Fibroblast of skin of scalp (primary cell): ENCODE measurements at regions not wholly inside any gene's neighbourhood (a gene's known extent, or its start where the extent isn't known, plus 50 kb on each side); places are given as distances from the start of the nearest gene placed in this dataset.
"Not testable (repeated sequence)": the region's sequence is repeated elsewhere in the genome, so short reads cannot be mapped to it uniquely, and the experiment has no call there.

Experiments used
- DNase-seq: peaks from one replicate; pipeline ENCODE4 v3.0.0-alpha.2; 2013

DNA sequence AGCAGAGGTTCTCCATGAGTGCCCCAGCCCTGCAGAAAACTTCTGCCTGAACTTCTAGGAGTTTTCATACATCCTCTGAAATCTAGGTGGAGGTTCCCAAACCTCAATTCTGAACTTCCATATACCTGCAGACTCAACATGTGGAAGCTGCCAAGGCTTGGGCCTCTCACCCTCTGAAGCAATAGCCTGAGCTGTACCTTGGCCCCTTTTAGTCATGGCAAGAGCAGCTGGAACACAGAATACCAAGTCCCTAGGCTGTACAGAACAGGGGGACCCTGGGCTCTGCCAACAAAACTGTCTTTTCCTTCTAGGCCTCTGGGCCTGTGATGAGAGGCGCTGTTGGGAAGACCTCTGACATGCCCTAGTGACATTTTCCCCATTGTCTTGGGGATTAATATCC, 494.3 kb upstream of the FOXG1 start:
- DNase-seq, result no peak

DNA sequence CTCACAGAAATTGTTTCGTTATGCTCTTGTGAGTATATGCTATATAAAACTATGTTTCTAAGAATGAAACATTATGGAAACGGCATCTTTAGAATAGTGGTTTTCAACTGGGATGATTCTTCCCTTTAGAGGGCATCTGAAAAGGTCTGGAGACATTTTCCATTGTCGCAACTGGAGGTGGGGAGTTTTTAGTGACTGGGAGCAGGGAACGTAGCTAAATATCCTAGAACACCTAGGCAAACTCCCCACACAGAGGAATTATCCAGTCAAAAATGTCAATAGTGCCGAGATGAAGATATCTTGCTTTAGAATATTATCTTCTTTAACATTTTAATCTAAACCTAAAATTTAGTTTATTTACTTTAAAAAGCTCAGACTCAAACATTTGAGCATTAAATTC, 486.1 kb upstream of the FOXG1 start:
- DNase-seq, result no peak

DNA sequence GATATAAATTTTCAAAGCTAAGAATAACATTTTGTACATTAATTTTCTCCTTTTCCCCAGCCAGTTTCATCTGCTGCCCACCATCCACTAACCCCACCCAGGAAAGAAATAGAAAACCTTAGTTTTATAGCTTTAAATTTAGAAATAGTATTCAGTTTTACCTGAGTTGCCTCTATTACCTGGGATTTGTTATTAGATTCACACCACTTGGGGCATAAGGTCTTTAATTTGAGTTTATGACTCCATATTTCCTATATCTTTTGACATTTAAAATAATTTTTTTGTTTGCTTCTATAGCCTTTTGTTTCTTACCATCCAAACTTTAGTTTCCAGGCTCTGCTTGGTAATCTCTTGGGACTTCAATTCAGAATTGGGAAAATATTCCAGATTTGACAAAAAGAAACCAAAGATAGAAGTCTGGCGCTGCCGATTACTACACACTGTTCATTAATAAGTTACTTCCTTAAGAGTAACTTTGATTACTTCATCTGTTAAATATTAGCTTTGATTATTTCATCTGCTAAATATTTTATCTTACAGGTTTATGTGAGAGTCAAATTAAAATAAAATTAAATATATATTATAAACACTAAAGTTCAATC, 485.5 kb upstream of the FOXG1 start:
- DNase-seq, result no peak

DNA sequence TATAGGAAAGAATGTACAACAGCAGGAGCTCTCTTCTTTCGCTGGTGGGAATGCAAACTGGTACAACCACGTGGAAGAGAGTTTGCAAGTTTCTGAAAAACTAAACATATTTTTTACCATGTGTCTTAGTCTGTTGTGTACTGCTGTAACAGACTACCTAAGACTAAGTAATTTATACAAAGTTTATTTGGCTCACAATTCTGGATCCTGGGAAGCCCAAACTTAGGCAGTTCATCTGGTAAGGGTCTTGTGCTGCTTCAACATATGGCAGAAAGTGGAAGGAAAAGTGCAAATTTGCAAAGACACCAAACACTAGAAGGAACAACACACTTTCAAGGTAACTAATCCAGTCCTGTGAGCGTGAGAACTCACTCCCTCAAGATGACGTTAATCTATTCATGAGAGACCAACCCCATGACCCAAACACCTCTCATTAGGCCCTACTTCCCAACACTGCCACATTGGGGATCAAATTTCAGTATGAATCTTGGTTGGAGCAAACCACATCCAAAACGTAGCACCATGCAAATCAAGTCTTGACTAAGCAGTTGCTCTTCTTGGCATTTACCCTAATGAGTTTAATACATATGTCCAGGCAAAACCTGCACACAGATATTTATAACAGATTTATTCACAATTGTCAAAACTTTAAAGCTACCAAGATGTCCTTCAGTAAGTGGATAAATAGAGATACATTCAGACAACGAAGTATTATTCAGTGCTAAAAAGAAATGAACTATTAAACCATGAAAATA, 481.9 kb upstream of the FOXG1 start:
- DNase-seq, result no peak

DNA sequence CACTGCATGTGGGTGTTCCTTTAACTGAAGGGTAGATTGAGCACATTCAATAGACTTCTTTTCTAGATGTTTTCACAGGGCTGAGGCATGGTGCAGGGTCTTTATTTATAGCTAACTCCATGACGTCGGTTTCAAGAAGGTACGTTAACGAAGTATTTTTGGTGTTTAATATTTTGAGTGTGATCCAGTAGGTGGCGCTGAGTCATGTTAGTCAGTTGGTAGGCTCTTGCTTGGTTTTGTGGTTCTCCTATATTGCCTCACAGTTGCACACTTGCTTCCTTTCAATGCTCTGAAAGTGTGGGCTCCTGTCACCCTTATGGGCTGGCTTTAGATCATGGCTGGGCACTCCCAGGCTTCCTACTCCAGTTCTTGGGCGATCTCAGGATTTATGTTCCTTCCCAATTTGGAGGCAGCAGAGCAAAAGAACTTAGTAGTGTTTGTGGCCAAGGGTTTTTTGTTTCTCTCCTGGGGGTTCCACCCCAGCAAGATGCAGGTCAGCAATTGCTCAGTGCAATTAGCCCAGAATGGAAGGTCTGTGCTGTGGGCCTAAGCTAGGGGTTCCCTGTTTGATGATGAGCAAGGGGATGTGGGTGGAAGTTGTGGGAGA, 471.6 kb upstream of the FOXG1 start:
- DNase-seq, result peak; percentile 46

DNA sequence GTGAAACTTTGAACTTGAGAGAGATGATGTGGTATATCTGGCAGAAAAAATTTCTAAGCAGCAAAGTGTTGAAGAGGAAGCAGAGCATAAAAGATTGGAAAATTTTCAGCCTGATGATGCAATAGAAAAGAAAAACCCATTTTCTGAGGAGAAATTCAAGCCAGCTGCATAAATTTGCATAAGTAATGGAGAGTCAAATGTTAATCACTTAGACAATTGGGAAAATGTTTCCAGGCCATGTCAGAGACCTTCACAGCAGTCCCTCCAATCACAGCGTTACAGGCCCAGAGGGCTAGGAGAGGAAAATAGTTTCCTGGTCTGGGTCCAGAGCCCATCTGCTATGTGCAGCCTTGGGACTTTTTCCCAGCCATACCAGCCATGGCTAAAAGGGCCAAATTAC, 469.0 kb upstream of the FOXG1 start:
- DNase-seq, result no peak

DNA sequence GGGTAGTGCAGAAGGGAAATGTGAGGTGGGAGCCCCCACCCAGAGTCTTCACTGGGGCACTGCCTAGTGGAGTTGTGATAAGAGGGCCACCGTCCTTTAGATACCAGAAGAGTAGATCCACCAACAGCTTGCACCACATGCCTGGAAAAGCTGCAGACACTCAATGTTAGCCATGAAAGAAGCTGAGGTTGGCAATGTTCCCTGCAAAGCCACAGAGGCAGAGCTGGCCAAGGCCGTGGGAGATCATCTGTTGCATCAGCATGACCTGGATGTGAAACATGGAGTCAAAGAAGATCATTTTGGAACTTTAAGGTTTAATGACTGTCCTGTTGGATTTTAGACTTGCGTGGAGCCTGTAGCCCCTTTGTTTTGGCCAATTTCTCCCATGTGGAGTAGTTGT, 468.4 kb upstream of the FOXG1 start:
- peak; percentile 17 for DNase-seq

DNA sequence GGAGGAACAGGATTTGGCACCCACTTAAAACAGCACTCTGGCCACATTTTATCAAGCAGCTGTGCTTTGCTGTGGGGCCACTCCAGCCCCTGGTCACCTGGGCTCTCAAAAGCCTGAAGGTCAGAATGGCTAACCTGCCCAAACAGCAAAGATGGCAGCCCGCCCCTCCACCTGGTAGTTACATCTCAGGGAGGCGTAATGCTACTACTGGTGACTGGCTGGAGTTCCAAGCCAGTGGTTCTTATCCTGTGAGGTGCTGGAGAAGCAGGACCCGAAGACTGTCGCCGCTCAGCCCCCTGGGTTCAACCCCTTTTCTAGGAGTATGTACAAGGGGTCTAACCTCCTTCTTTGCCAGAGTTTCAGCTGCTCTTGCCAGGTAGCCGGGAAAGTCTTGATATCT, 467.4 kb upstream of the FOXG1 start:
- DNase-seq, result no peak

DNA sequence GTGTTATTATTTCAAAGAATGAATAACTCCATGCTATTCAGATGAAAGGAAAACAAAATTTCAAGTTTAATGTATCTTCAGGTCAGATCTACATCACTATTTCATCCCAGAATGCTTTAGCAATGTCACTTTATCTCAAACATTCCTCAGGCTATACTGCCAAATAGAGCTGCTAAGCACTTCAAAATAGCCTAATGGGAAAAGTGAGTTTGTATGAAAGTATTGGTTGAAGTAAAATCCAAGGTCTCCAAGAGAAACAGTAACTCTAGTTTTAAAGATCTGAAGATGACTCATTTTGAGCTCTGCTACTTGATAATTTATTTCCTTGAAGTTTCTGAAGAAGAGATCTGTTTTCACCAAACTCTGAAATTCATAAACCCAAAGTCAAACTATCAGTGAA, 466.2 kb upstream of the FOXG1 start:
- DNase-seq, result no peak

DNA sequence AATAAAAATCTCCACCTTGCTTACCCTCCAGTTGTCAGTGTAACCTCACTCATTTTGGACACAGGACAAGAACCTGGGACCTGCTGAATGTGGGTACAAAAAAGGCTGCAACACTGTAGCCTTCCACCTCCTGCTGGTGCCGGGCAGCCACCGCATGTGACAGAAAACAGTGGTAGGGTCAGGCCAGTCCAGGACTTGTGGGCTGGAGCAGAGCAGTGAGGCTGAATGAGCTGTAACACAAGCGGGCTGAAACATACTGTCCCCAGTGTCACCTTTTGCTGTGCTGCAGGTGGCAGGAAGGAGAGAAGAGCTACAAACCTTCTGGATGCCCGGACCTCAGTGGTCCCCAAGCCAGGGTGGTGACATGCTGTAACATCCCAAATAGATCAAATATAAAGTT, 465.4 kb upstream of the FOXG1 start:
- DNase-seq, result no peak

DNA sequence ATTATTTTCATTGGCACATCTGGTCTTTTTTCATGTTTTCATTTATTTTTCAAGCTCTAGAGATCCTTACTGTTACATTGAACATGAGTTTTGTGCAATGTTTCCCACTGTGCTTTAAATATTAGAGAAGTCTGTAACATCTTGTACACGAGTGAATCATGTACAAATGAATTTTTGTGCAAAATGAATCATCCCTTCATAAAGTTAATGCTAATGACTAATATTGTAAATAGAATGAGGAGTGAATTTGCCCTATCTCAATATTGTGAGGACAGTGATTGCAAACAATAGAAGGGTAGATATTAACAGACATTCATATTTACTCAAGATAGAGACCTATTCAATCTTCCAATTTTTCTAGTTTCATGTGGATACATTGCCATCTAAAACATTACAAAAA, 463.3 kb upstream of the FOXG1 start:
- DNase-seq, result peak; percentile 17

DNA sequence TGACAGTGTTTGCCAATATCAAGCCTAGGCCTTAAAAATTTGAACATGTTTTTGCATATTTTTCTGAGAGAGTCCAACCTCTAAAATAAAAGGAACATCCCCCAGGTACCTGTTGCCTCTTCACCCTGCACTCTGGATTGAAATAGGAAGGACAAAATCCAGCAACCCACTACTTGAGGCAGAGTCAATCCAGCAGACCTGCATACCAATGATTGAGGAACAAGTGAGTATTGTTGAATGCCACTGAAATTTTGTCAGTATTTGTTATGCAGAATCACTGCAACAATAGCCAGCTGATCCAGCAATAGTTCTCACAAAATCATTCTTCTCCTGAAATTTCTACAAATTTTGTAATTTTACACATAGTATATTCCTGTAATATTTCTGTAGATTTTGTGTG, 460.6 kb upstream of the FOXG1 start:
- no peak for DNase-seq

DNA sequence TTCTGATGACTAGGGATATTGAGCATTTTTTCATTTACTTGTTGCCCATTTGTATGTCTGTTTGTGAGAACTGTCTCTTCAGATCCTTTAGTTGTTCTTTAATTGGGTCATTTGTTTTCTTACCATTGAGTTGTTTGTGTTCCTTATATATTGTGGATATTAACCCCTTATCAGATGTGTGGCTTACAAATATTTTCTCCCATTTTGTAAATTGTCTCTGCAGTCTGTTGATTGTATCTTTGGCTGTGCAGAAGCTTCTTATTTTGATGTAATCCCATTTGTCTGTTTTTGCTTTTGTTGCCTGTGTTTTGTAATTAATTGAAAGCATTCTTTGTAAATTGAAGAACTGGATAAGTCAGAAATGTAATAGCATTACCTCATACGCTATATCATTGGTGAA, 459.1 kb upstream of the FOXG1 start:
- DNase-seq, result no peak

DNA sequence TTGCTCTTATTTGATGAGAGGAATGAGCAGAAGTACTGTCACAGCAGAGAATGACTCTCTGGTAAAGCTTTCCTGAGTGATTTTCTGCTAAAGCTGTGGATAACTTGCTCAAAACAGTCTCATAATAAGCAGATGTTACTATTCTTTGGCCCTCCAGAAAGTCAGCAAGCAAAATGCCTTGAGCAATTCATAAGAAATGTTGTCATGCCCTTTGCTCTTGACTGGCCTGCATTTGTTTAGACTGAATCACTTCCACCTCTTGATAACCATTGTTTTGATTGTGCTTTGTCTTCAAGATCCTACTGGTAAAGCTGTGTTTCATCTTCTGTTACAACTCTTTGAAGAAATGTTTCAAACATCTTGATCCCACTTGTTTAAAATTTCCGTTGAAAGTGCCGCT, 457.9 kb upstream of the FOXG1 start:
- DNase-seq, result peak; percentile 66

DNA sequence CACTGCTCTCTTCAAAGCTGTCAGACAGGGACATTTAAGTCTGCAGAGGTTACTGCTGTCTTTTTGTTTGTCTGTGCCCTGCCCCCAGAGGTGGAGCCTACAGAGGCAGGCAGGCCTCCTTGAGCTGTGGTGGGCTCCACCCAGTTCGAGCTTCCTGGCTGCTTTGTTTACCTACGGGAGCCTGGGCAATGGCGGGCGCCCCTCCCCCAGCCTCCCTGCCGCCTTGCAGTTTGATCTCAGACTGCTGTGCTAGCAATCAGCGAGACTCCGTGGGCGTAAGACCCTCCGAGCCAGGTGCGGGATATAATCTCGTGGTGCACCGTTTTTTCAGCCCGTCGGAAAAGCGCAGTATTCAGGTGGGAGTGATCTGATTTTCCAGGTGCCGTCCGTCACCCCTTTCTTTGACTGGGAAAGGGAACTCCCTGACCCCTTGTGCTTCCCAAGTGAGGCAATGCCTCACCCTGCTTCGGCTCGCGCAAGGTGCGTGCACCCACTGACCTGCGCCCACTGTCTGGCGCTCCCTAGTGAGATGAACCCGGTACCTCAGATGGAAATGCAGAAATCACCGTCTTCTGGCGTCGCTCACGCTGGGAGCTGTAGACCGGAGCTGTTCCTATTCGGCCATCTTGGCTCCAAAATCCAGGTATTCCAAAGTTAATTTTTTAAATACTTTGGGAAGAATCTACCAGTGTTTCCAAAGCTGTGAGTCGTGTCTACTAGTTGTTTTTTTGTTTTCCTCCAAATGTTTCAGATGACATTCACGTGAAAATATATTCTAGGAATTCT, 448.5 kb upstream of the FOXG1 start:
- DNase-seq, result not testable (repeated sequence)

DNA sequence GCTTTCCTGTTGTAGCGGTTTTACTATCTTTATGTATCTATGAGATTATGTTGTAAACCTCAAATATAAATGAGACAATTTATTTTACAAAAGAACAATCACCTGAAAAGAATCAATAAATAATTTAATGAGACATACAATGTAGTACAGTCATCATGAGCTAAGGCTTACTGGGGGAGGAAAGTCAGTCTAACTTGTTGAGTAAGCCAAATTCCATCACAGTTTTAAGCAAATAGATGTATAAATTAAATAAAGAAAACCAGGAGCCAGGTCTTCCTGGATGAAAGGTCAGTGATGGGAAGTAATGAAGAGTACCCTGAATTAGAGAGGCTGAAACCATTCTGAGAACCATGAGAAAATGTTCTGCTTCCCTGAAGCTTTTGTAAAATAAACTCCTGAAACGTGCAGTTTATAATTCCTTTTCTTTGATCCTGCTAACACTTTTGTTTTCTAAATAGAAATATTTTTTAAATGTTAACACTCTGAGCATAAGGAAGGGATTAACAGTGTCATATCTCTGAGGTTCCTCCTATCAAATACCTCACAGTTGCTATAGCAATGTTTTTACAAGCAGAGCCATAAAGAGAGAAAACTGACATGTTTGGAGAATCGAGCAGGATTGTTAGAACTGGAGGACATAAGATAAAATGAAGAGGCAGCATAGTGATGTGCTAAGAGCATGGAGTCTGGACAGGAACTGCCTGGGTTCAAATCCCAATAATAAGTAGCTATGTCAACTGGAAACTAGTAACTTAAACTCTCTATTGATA, 444.9 kb upstream of the FOXG1 start:
- no peak for DNase-seq

DNA sequence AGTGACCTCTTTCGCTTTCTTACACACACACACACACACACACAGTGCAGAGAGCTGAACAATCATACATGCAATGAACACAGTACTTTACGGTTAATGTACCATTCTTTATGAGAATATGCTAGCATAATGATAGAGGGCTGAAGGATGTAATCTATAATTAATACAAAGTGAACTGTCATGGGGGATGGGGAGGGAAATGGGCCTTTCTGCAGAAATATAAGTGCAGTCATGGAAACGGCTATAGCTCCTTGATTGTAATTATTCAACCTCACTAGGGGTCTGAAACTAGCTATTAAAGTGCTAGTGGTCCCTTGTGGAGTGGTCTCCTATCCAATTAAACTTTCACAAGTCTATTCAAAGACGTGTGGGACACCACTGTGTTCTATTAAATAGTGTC, 443.2 kb upstream of the FOXG1 start:
- DNase-seq, result no peak

DNA sequence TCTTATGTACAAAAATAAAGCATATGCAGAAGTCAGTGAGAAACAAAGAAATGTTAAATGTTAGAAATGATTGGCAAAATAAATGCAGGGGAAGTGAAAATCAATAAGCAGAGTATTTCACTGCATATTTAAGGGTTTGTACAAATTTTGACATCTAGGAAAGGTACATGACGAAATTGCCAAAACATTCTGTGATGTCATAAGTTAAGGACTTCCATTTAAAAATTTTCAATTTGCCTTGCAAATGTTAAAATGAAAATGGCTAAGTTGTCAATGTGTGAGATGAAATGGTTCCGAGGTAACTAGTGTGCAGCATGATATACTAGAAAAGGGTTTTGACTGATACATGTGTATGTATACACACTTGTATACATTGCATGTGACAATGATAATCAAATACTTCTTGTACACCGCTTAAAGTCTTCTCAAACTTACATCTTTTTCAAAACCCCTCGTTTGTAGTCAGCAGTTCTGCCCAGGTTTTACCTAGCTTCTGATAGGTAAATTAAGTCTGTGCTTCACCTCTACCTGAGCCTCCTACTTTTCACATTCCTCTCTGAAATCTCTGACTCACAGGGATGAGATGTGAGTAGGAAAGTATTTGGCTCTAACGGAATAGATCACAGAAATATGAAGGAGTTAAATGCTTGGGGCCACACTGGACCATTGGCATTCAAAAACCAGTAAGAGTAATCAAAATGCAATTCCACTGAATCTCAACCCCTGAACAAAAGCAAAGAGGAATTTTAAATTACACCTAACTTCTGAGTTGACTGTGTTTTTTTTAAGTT, 442.4 kb upstream of the FOXG1 start:
- no peak for DNase-seq

DNA sequence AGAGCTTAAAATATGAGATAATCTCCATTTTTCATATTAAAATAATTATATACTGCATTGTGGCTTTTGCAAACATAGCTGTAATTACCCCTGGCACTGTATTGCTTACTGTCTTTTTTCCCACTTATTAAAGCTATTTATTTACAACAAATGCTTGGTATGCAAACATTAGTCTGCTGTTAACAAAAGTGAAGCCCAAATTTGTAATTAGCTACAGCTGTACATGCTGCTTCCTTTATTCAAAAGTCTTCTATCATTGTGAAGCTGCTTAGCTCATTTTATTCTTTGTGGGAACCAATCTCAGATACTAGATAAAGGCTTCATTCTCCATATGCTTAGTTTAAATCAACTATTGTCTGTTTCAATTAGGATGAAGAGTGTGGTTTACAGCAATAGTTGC, 425.8 kb upstream of the FOXG1 start:
- DNase-seq, result no peak

DNA sequence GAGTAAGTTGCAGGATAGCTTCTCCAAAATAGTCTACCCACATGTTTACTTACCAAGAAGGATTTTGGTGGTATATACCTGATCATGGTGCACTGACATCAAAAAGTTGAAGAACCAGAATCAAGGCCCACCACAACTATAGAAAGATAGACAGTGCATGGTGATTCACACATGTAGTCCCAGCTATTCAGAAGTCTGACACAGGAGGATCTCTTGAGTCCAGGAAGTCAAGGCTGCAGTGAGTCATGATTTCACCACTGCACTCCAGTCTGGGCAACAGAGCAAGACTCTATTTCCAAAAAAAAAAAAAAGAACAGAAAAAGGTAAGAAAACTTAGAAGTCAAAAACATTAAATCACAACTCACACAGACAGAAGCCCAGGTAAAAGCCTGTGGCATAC, 422.2 kb upstream of the FOXG1 start:
- DNase-seq, result peak; percentile 3

DNA sequence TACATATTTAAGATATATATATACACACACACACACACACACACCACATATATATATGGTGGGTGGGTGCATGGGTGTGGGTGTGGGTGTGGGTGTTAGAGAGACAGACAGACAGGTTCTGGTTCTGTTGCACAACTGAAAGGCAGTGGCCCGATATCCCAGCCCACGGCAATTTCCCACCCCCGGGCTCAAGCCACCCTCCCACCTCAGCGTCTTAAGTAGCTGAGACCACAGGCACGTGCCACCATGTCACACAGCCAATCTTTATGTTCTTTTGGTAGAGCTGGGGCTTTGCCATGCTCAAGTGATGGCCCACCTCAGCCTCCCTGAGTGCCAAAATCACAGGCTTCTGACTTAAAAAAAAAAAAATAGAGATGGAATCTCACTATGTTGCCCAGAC, 417.8 kb upstream of the FOXG1 start:
- DNase-seq, result no peak

DNA sequence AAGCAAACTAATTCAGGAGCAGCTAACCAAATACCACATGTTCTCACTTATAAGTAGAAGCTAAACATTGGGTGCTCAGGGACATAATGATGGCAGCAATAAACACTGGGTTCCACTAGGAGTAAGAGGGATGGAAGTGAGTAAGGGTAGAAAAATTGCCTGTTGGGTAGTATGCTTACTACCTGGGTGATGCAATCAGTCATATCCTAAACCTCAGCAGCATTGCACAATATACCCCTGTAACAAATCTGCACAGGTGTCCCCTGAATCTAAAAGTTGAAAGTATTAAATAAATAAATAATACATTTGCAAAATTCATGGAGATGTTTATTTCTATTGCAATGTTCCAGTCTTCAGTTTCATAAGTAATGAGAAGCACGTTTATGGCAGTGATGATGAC, 409.8 kb upstream of the FOXG1 start:
- DNase-seq, result no peak
